ENCODE measurements at regions not wholly inside any gene's neighbourhood (a gene's known extent, or its start where the extent isn't known, plus 50 kb on each side); places are given as distances from the start of the nearest gene placed in this dataset.

GRCh38 chr15:29457729-29458128, 188.1 kb upstream of the NSMCE3 start:
- no peak for DNase-seq (ENCODE audit: extremely low spot score in 2 of 2)
- no peaks in the 10 kb centered on the region for H3K36me3 ChIP-seq
- intact Hi-C loops (cut with DNase I) = no loop called here
- TF ChIP-seq POLR2A (IDR thresholded peaks at IDR 0.05) = no peak
- no peak for TF ChIP-seq POLR2AphosphoS5 (IDR thresholded peaks at IDR 0.05; ENCODE audit: insufficient read depth in 1 of 2, low read depth in 1 of 2)
- H3K9me3 ChIP-seq = no peaks in the 10 kb centered on the region
- H3K27me3 ChIP-seq = no peaks in the 10 kb centered on the region
- no peak overlapping the region for H3K27ac ChIP-seq
- no peak overlapping the region for H3K4me3 ChIP-seq
- no peaks in the 10 kb centered on the region for H3K4me1 ChIP-seq

GRCh38 chr15:29456964-29457363, 187.3 kb upstream of the NSMCE3 start:
- no peak for DNase-seq (ENCODE audit: extremely low spot score in 2 of 2)
- TF ChIP-seq POLR2A (IDR thresholded peaks at IDR 0.05) = no peak
- TF ChIP-seq CTCF (IDR thresholded peaks at IDR 0.05) = no peak
- TF ChIP-seq POLR2AphosphoS5 (IDR thresholded peaks at IDR 0.05; ENCODE audit: insufficient read depth in 1 of 2, low read depth in 1 of 2) = no peak
- intact Hi-C loops (cut with DNase I) = no loop called here
- no peaks in the 10 kb centered on the region for H3K27me3 ChIP-seq
- no peaks in the 10 kb centered on the region for H3K4me1 ChIP-seq
- H3K36me3 ChIP-seq = no peaks in the 10 kb centered on the region
- no peak overlapping the region for H3K27ac ChIP-seq
- no peaks in the 10 kb centered on the region for H3K9me3 ChIP-seq
- no peak overlapping the region for H3K4me3 ChIP-seq

- DNase-seq (ENCODE audit: extremely low spot score in 2 of 2) = no peak
- intact Hi-C loops (cut with DNase I) = no loop called here
Observed at GRCh38 chr15:29456255-29456654, 186.6 kb upstream of the NSMCE3 start.

GRCh38 chr15:29455530-29455929, 185.9 kb upstream of the NSMCE3 start:
- Histone ChIP-seq H3K36me3 (no peaks in the 10 kb centered on the region), H3K4me3 (no peak overlapping the region), H3K9me3 (no peaks in the 10 kb centered on the region), H3K27me3 (no peaks in the 10 kb centered on the region), H3K4me1 (no peaks in the 10 kb centered on the region), H3K27ac (no peak overlapping the region)
- DNase-seq (ENCODE audit: extremely low spot score in 2 of 2) = no peak
- intact Hi-C loops (cut with DNase I) = no loop called here
- TF ChIP-seq CTCF (IDR thresholded peaks at IDR 0.05) (no peak), POLR2A (IDR thresholded peaks at IDR 0.05) (no peak), POLR2AphosphoS5 (IDR thresholded peaks at IDR 0.05; ENCODE audit: insufficient read depth in 1 of 2, low read depth in 1 of 2) (no peak)

More at GRCh38 chr15:29456255-29456654, 186.6 kb upstream of the NSMCE3 start:
- no peaks in the 10 kb centered on the region for H3K4me1 ChIP-seq
- TF ChIP-seq CTCF (IDR thresholded peaks at IDR 0.05) = no peak
- no peak for TF ChIP-seq POLR2A (IDR thresholded peaks at IDR 0.05)
- no peak for TF ChIP-seq POLR2AphosphoS5 (IDR thresholded peaks at IDR 0.05; ENCODE audit: insufficient read depth in 1 of 2, low read depth in 1 of 2)
- no peaks in the 10 kb centered on the region for H3K36me3 ChIP-seq
- no peaks in the 10 kb centered on the region for H3K9me3 ChIP-seq
- no peak overlapping the region for H3K4me3 ChIP-seq
- H3K27me3 ChIP-seq = no peaks in the 10 kb centered on the region
- no peak overlapping the region for H3K27ac ChIP-seq

GRCh38 chr15:29455055-29455454, 185.4 kb upstream of the NSMCE3 start:
- no peaks in the 10 kb centered on the region for H3K4me1 ChIP-seq
- H3K4me3 ChIP-seq = no peak overlapping the region
- H3K36me3 ChIP-seq = no peaks in the 10 kb centered on the region
- no peaks in the 10 kb centered on the region for H3K27me3 ChIP-seq
- H3K9me3 ChIP-seq = no peaks in the 10 kb centered on the region
- no peak overlapping the region for H3K27ac ChIP-seq
- intact Hi-C loops (cut with DNase I) = no loop called here
- no peak for DNase-seq (ENCODE audit: extremely low spot score in 2 of 2)
- TF ChIP-seq POLR2A (IDR thresholded peaks at IDR 0.05) (no peak), POLR2AphosphoS5 (IDR thresholded peaks at IDR 0.05; ENCODE audit: insufficient read depth in 1 of 2, low read depth in 1 of 2) (no peak), CTCF (IDR thresholded peaks at IDR 0.05) (no peak)

Data from vagina (tissue), 2 donors.